OCI-LY3 (cell line): ENCODE measurements at regions not wholly inside any gene's neighbourhood (a gene's known extent, or its start where the extent isn't known, plus 50 kb on each side); places are given as distances from the start of the nearest gene placed in this dataset.

Experiments
- H2AFZ ChIP-seq: fragments of 200-600, 300-600 bp; shearing (Covaris generic); 2 replicates; pipeline ENCODE4 v1.6.0; 2014; ENCODE audit warnings: antibody characterized with exemption, low read depth, low read length
- H3K27ac ChIP-seq: fragments of 200-600, 300-600 bp; sonication (generic); 2 replicates; pipeline ENCODE4 v1.5.1; 2014; ENCODE audit warnings: mild to moderate bottlenecking, low read length, moderate library complexity, mixed read lengths
- H3K27me3 ChIP-seq: fragments of 200-600, 300-600 bp; sonication (generic); 2 replicates; pipeline ENCODE4 v1.6.1; 2014; ENCODE audit warnings: low read depth, low read length, mixed read lengths
- H3K36me3 ChIP-seq: fragments of 200-600, 300-600 bp; sonication (generic); replicated peaks from 2 replicates; pipeline ENCODE3; 2014; ENCODE audit warnings: low read depth, low read length, mixed read lengths
- H3K4me1 ChIP-seq: fragments of 300-600, 200-600 bp; sonication (generic); 2 replicates; pipeline ENCODE4 v1.6.1; 2014; ENCODE audit warnings: low read length, mixed read lengths
- H3K4me2 ChIP-seq: fragments of 200-600, 300-600 bp; sonication (generic); 2 replicates; pipeline ENCODE4 v1.6.1; 2014; ENCODE audit warnings: low read length, mixed read lengths
- H3K4me3 ChIP-seq: fragments of 300-600, 200-600 bp; sonication (generic); 2 replicates; pipeline ENCODE4 v1.5.1; 2014; ENCODE audit warnings: antibody characterized with exemption, mild to moderate bottlenecking, low read length, moderate library complexity
- H3K79me2 ChIP-seq: fragments of 300-600, 200-600 bp; shearing (Covaris generic); 2 replicates; pipeline ENCODE4 v1.6.1; 2014; ENCODE audit warnings: mild to moderate bottlenecking, low read length, mixed read lengths
- H3K9ac ChIP-seq: fragments of 300-600, 200-600 bp; shearing (Covaris generic); 2 replicates; pipeline ENCODE4 v1.6.0; 2014; ENCODE audit warnings: mild to moderate bottlenecking, low read length, moderate library complexity
- H3K9me3 ChIP-seq: fragments of 200-600, 300-600 bp; shearing (Covaris generic); 2 replicates; pipeline ENCODE4 v1.6.1; 2014; ENCODE audit warnings: low read length, mixed read lengths; ENCODE audit not compliant: insufficient read depth
- H4K20me1 ChIP-seq: fragments of 200-600, 300-600 bp; sonication (generic); 2 replicates; pipeline ENCODE4 v1.6.1; 2016; ENCODE audit warnings: low read length, mixed read lengths; ENCODE audit not compliant: insufficient read depth
- CTCF ChIP-seq: fragments of 200-600, 300-600 bp; sonication (generic); IDR thresholded peaks from 2 replicates; pipeline ENCODE4 v1.5.1; 2014; ENCODE audit warnings: antibody characterized with exemption, low read length, low read depth
- EZH2phosphoT487 ChIP-seq: fragments of 200-600 bp; shearing (Covaris generic); IDR thresholded peaks from 2 replicates; pipeline ENCODE4 v1.6.1; 2018; ENCODE audit warnings: antibody characterized with exemption, mixed run types, low read depth

GRCh38 chr9:109708451-109708945, 71.5 kb upstream of the PALM2AKAP2 start:
- Histone ChIP-seq H3K79me2 (no peaks in the 10 kb centered on the region), H3K9ac (no peak overlapping the region), H4K20me1 (no peaks in the 10 kb centered on the region), H3K4me3 (no peak overlapping the region), H3K27me3 (peaks cover 43% of the 10 kb centered on the region), H3K4me1 (no peaks in the 10 kb centered on the region), H3K36me3 (no peaks in the 10 kb centered on the region), H3K27ac (no peak overlapping the region), H3K9me3 (no peaks in the 10 kb centered on the region), H2AFZ (no peak overlapping the region), H3K4me2 (no peak overlapping the region)
- TF ChIP-seq CTCF (no peak), EZH2phosphoT487 (no peak)

GRCh38 chr9:109709866-109710265, 70.1 kb upstream of the PALM2AKAP2 start:
- H3K9me3 ChIP-seq, result no peaks in the 10 kb centered on the region
- no peak overlapping the region for H3K27ac ChIP-seq
- H2AFZ ChIP-seq, result no peak overlapping the region
- H3K4me1 ChIP-seq, result no peaks in the 10 kb centered on the region
- no peaks in the 10 kb centered on the region for H4K20me1 ChIP-seq
- H3K79me2 ChIP-seq, result no peaks in the 10 kb centered on the region
- H3K4me2 ChIP-seq, result no peak overlapping the region
- no peaks in the 10 kb centered on the region for H3K36me3 ChIP-seq
- no peak overlapping the region for H3K4me3 ChIP-seq
- peaks cover 41% of the 10 kb centered on the region for H3K27me3 ChIP-seq
- TF ChIP-seq EZH2phosphoT487 (no peak), CTCF (no peak)
- no peak overlapping the region for H3K9ac ChIP-seq

- H2AFZ ChIP-seq, result no peak overlapping the region
- no peaks in the 10 kb centered on the region for H3K36me3 ChIP-seq
- no peaks in the 10 kb centered on the region for H3K9me3 ChIP-seq
- peaks cover 44% of the 10 kb centered on the region for H3K27me3 ChIP-seq
- no peak overlapping the region for H3K4me2 ChIP-seq
- no peaks in the 10 kb centered on the region for H3K79me2 ChIP-seq
- TF ChIP-seq CTCF (no peak), EZH2phosphoT487 (no peak)
- no peak overlapping the region for H3K27ac ChIP-seq
- H3K4me1 ChIP-seq, result no peaks in the 10 kb centered on the region
- no peak overlapping the region for H3K9ac ChIP-seq
- H4K20me1 ChIP-seq, result no peaks in the 10 kb centered on the region
- H3K4me3 ChIP-seq, result no peak overlapping the region
Measured at GRCh38 chr9:109710830-109711229, 69.2 kb upstream of the PALM2AKAP2 start.

- Histone ChIP-seq H2AFZ (no peak overlapping the region), H3K27ac (no peak overlapping the region), H3K9ac (no peak overlapping the region), H3K4me3 (no peak overlapping the region), H3K27me3 (peaks cover 37% of the 10 kb centered on the region), H3K79me2 (no peaks in the 10 kb centered on the region), H4K20me1 (no peaks in the 10 kb centered on the region), H3K4me1 (no peaks in the 10 kb centered on the region), H3K9me3 (no peaks in the 10 kb centered on the region), H3K36me3 (no peaks in the 10 kb centered on the region), H3K4me2 (no peak overlapping the region)
- TF ChIP-seq EZH2phosphoT487, result no peak
- no peak for TF ChIP-seq CTCF
Measured at GRCh38 chr9:109715344-109715743, 64.7 kb upstream of the PALM2AKAP2 start.
